ENCODE measurements at regions not wholly inside any gene's neighbourhood (a gene's known extent, or its start where the extent isn't known, plus 50 kb on each side); places are given as distances from the start of the nearest gene placed in this dataset.

- TF ChIP-seq, protein P1, sequence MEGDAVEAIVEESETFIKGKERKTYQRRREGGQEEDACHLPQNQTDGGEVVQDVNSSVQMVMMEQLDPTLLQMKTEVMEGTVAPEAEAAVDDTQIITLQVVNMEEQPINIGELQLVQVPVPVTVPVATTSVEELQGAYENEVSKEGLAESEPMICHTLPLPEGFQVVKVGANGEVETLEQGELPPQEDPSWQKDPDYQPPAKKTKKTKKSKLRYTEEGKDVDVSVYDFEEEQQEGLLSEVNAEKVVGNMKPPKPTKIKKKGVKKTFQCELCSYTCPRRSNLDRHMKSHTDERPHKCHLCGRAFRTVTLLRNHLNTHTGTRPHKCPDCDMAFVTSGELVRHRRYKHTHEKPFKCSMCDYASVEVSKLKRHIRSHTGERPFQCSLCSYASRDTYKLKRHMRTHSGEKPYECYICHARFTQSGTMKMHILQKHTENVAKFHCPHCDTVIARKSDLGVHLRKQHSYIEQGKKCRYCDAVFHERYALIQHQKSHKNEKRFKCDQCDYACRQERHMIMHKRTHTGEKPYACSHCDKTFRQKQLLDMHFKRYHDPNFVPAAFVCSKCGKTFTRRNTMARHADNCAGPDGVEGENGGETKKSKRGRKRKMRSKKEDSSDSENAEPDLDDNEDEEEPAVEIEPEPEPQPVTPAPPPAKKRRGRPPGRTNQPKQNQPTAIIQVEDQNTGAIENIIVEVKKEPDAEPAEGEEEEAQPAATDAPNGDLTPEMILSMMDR (IDR thresholded peaks at IDR 0.05; ENCODE audit: low read length), result no peak
- TF ChIP-seq EZH2 (IDR thresholded peaks at IDR 0.05; ENCODE audit: borderline replicate concordance, low read length), result no peak
Observed at GRCh38 chr5:2459251-2459650, 292.2 kb downstream of the IRX2 start.

Measured in OCI-LY1 (cell line).